Gastroesophageal sphincter (tissue), 3 donors: ENCODE measurements at regions not wholly inside any gene's neighbourhood (a gene's known extent, or its start where the extent isn't known, plus 50 kb on each side); places are given as distances from the start of the nearest gene placed in this dataset.

ENCODE experiments used
- POLR2A ChIP-seq, 2 donors: fragments of 450-650 bp; IDR thresholded peaks; one replicate each; pipeline ENCODE4 v1.6.1; 2017; ENCODE audit warnings: antibody characterized with exemption in 2 of 2, mild to moderate bottlenecking in 2 of 2, moderate library complexity in 1 of 2
- POLR2AphosphoS5 ChIP-seq: sonication (generic); formaldehyde crosslinking; IDR thresholded peaks from one replicate; pipeline ENCODE4 v1.6.1; 2017; ENCODE audit warnings: antibody characterized with exemption
- TF ChIP-seq, protein P1 (sequence below), 4 experiments: fragments of 200-600 bp in 2 of 4; fragments of 450-650 bp in 2 of 4; sonication (generic) in 1 of 4; IDR thresholded peaks; one replicate each; pipeline ENCODE4 v1.5.1; 2017 to 2019; ENCODE audit warnings: antibody characterized with exemption in 4 of 4, mild to moderate bottlenecking in 2 of 4, moderate library complexity in 2 of 4

DNA sequence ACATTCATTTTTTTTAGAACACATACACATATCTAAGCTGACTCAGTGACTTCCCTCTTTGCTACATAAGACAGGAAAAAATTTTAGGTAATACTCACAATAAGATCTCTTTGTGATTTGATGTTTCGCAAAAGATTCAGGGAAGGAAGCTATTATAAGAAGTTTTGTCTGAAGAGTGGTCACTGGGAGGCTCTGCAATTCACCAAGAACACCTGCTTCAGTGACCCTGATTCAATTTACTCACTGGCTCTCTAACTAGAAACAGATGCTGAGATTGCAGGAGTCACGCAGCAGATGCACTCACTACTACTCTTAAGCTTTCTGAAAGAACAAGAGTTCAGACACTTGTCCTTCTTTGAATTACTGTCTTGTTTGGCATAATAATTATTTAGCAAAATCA is 193.6 kb upstream of the DDI1 start:
- no peak for TF ChIP-seq POLR2A (IDR thresholded peaks at IDR 0.05)
- TF ChIP-seq, protein P1, sequence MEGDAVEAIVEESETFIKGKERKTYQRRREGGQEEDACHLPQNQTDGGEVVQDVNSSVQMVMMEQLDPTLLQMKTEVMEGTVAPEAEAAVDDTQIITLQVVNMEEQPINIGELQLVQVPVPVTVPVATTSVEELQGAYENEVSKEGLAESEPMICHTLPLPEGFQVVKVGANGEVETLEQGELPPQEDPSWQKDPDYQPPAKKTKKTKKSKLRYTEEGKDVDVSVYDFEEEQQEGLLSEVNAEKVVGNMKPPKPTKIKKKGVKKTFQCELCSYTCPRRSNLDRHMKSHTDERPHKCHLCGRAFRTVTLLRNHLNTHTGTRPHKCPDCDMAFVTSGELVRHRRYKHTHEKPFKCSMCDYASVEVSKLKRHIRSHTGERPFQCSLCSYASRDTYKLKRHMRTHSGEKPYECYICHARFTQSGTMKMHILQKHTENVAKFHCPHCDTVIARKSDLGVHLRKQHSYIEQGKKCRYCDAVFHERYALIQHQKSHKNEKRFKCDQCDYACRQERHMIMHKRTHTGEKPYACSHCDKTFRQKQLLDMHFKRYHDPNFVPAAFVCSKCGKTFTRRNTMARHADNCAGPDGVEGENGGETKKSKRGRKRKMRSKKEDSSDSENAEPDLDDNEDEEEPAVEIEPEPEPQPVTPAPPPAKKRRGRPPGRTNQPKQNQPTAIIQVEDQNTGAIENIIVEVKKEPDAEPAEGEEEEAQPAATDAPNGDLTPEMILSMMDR (IDR thresholded peaks at IDR 0.05), result no peak
- no peak for TF ChIP-seq POLR2AphosphoS5
